GM21717 (cell line): ENCODE measurements at regions not wholly inside any gene's neighbourhood (a gene's known extent, or its start where the extent isn't known, plus 50 kb on each side); places are given as distances from the start of the nearest gene placed in this dataset.

Source experiments
- ATAC-seq: cut with Tn5 transposase; IDR thresholded peaks from one replicate; pipeline ENCODE4 v1.9.1; 2021; ENCODE audit warnings: mild to moderate bottlenecking, moderate library complexity; ENCODE audit not compliant: unreplicated experiment

DNA sequence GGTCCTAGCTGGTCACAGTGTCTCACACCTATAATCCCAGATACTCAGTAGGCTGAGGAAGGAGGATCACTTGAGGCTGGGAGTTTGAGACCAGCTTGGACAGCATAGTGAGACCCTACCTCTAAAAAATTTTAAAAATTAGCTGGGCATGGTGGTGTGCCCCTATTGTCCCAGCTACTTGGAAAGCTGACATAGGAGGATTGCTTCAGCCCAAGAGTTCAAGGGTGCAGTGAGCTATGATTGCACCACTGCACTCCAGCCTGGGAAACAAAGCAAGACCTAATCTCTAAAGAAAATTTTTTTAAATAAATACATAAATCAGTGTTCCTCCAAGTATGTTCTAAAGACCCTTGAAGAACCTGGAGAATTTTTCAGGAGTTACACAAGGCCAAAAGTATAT lies 50.6 kb upstream of the GNAO1 start:
- no peak for ATAC-seq

DNA sequence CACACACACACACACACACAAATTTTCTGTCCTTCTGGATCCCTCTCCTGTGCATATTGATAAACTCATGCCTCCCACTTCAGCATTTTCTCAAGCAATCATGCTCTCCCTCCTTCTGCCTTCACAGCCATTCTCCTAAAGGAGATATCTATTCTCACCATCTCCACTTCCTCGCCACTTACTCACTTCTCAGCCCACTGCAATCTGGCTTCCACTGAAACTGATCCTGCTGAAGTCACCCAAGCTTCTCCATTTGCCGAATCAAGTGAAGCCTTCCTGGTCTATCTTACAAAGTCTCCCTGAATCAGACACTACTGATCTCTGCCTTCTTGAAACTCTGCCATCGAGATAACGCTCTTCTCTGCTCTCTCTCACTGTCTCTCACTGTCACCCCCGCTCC lies 54.0 kb upstream of the GNAO1 start:
- ATAC-seq = no peak

DNA sequence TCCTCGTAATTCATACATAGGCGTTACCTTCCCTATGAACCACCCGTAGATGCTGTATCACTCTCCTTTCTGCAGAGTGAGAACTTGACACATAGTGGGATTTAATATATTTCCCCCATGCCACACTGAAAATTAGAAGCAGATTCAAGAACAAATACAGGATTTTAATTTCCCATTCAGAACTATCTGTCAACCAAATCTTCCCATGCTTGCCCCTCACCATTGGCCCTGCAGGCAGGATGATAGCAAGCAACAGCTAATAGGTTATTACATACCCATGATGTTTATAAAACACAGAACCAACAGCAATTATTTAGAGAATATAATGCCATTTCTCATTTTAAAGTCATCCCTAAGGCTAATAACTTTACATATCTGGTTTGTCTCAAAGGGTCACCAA lies 55.0 kb upstream of the GNAO1 start:
- ATAC-seq = no peak

DNA sequence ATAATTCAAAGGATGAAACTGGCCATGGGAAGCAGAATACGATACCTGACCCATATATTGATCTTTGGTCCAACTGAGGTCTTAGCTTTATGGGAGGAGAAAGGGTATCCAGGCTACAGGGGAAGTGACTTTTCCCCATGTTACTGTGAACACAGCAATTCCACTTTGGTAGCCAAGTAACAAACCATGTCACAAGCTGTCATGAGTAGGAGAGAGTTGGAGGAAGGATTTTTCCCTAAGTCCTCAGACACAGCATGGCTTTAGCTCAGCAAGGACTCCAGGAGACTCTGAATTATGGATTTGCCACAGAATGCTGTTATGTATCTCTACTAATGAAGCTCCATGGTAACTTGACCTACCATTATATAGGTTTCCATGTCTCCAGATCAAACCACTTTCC lies 56.5 kb upstream of the GNAO1 start:
- ATAC-seq = no peak

DNA sequence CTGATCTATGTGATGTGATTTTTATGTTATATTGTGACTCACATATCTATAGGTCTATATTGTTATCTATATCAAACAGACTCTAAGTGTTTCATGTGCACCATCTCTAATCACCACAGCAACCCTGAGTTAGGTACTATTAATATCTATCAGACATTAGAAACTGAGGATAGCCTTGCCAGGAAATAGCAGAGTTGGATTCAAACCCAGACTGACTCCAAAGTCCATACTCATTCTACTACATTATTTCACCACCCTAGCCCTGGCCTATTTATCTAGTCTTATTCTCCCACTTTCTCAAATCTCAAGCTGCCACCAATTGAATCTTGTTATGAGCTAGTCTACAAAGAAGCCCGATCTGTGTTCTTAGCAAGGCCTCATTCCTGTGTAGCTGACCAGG lies 65.4 kb upstream of the GNAO1 start:
- no peak for ATAC-seq

DNA sequence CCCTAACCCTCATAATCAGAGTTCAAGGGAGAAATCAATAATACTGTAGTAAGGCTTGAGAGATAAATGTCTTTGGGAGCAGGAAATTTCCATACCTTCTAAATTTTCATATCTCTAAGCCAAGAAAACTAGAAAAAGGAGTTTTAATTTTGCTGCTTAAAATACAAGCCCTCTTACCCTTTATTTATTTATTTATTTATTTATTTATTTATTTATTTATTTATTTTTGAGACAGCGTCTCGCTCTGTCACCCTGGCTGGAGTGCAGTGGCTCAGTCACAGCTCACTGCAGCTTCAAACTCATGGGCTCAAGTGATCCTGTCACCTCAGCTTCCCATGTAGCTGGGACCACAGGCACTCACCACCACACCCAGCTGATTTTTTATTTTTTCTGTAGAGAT lies 69.0 kb upstream of the GNAO1 start:
- ATAC-seq = no peak

DNA sequence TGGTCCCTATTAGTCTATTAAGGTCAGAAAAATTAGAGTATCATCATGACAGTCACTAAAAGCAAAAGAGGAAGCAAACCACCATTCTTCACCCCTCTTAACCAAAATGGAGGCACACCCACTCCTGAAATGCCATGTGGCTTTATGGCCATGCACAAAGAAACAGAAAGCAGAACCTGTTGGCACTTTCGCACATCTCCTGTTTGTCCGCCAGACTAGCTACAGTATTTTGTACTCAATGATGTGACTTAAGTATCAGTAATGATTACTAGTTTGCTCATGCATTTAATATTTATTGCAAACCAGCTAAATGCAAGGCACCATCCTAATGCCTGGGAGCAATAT lies 70.2 kb upstream of the GNAO1 start:
- ATAC-seq = no peak

DNA sequence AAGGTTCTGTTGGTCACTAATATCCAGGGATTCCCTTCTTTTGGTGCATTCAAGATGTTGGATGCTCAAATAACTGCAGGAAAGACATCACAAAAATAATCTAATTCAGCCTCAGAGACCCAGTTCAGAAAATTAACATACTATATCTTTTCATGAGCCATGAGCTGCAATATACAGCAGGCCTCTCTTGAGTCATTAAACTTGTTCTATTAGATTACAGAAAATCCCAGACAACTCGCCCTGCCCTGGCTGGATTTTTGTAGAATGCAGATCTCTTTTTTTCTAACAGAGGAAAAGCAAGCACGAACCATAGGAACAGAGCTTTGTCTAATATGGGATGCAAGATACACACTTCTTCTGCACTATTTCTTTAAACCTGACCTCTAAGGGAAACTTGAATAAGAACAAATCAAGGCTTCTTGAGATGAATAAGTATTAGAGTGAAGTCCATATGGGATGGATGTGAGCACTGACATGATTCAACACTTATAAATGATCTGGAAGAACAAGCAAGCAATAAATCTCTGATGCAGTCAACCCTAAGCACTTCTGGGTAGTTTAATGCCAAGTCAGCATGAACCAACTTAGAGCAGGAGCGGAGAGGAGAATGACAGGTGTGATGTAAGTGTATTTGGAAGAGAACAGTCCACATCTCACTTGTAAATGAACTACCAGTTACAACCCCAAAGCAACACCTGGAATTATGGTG lies 70.7 kb upstream of the GNAO1 start:
- ATAC-seq = no peak

DNA sequence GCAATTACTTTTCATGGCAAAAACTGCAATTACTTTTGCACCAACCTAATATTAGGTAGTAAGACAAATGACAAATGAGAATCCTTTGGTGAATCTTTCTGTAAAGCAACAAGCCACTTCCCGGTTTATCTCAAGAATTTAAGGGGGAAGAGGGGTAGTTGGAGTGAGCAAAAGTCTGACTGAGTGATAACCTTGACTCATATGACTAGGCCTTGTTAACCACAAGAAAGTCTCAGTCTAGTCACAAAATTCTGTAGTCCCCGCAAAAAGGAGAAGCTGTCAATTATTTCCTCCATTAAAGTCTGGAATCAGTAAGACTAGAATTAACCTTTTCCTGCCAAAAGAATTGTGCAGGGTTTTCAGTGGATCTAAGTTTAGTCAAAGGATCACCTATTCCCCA lies 72.2 kb upstream of the GNAO1 start:
- ATAC-seq = no peak

DNA sequence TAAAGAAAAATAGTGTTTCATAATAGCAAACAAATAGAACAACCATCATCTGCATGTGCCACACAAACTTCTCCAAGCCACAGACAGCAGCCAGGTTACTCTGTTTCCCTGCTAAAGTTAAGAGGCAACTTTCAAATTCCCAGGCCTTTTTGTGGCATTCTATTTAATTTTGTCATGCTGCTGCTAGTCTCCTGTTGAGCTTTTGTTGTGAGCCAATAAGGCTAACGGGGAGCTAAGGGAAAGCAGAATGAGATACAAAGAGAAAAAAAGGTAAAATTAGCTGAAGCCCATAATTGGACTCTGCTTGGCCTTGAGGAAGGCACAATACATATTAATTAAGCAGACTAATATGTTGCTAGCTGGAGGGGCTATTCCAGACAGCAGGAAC lies 74.7 kb upstream of the GNAO1 start:
- no peak for ATAC-seq

DNA sequence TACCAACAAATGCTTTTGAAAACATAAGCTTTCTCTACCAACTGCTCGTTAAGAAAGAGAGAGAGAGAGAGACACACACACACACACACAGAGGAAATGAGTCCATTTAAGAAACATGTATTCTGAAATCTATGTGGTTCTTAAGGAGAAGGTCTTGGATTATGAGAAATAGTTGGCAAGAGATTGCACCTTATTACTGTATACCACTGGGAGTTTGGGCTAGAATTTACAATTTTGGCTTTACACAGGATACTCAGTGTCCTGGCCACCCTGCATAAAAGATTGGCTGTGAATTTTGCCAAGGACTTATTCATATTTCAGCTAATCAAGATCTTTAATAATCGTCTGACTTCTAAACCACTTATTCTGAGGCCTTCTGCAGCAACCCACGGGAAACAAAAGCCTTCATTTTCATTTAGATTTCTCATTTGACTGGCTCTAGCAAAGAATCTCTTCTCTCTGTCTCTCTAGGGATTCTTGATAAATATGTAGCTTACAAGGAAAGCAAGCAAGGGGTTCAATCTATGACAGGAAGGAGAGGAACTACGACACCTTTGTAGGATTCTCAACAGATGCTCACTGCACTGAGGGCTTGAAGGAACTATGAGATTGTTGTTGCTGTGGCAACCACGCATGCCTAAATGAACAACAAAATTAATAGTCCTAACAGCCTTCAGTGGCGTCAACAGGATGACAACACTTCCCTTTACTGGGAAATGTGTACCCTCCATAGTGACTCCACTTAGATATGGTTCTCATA lies 75.3 kb upstream of the GNAO1 start:
- ATAC-seq = no peak

DNA sequence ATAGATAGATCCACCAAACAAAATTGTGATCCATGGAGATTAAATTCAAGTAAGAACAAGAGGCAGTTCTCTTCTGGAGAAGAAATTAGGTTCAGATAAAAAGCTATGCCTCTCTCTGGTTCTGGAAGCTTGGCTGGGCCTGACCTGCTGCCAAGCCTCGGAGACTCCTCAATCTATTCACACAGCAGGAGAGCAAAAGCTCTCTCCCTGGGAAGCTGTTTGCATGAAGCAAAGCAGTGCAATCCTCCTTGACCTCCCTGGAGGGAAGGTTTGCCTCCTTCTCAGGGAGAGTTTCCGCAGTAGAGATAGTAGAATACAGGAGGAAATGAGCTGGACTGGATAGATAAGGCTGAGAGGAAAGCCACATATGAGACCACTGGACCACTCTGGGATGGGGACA lies 78.1 kb upstream of the GNAO1 start:
- no peak for ATAC-seq

DNA sequence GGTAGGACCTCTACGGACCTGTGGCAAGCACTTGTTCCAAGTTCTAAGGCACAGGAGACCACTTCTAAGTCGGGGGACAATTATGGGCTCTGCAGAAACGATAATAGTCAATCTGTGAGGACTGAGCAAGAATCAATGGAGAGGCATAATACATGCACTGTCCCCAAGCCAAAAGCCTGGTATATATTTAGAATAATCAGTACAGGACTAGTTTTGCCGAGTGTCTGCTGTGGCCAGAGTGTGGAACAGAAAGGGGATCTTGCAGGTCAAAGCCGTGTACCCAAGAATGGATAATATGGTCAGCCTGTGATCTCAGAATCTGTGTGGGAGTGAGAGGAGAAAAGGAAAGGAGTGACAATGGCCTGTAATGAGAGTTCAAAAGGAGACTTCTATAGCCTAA lies 80.2 kb upstream of the GNAO1 start:
- no peak for ATAC-seq

DNA sequence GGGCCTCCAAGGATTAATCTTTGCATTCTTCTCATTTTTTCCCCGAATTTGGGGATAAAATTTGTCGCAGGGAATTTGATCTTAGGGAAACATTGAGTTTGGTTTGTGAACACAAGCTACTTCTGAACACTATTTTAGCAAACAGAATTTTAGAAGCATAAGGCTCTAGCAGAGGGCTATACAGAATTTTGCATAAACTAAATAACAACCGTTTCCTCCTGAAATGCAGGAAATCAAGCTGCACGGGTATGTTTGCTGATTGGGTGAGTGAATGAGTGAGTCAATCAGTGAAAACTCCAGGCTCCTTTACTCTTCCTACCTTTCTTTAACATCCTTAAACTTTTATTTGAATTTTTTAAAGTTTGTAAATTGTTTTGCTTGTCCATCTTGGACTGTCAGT lies 81.3 kb upstream of the GNAO1 start:
- ATAC-seq = no peak

DNA sequence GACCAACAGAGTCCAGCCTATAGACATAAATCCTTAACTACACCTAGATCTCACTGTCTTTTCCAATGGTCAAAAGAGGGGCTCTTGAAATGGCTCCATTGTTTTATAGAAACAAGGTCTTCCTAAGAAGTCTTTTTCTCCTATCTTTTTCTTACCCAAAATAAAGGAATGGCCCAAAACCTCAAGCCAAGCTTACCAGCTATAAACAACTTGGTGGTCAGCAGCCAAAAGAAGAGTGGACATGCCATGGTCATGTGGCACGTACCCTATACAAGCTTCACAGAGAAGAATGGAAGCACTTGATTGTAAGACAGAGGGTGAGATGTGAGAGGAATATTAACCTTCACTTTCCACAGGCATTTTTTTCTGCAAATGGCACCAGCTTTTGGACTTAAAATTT lies 82.1 kb upstream of the GNAO1 start:
- no peak for ATAC-seq

DNA sequence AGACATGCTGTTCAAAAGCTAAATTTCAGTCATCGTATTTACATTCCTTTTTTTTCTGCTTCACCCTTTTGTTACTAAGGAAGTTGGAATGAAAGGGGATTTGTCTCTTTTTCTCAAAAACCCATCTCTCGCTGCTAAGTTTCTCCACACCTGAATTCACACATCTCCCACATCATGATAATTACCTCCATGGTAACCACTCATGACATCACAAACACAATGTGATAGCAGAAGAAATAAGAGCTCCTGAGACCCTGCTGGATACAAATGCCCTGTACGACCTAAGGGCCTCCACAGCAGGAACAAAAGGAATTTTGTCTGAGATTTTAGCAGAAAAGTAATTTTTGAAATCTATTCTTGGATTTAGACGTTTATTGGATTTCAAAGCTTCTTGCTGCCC lies 82.6 kb upstream of the GNAO1 start:
- ATAC-seq = no peak

DNA sequence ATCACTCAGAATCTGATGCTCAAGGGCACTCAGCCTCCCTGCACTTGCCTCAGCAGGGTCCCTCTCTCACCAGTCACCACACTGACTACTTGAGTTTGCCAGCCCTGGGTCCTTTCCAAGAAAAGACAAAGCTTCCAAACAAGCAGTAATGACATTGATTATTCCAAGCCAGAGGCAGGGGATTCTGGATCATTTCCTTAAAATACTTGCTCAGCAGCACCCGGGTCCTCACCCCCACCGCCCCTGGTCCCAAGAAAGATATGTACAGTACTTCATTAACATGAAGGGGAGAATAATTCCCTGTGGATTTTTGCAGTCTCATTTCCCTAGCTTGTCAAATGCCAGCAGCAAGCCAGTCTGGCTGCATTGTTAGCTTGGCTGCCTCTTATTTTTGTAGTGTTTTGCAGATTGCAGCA lies 83.2 kb upstream of the GNAO1 start:
- no peak for ATAC-seq

DNA sequence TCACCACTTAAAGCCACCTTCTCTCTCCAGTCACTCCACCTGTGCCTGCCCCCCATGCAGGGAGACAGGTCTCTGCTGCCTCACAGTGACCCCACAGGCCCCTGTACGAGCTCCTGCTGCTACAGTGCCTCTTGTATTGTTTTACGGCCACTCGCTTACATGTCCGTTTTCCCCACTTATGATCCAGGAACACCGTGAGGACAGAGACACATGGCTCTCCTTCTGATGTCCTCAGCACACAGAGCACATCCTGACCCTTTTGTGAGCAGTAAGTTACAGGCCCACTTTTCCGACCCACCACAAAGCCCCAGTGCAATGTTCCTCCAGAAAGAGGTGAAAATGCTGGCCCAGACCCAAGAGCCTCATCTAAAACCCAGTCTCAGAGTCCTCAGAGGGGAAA lies 84.8 kb upstream of the GNAO1 start:
- no peak for ATAC-seq

DNA sequence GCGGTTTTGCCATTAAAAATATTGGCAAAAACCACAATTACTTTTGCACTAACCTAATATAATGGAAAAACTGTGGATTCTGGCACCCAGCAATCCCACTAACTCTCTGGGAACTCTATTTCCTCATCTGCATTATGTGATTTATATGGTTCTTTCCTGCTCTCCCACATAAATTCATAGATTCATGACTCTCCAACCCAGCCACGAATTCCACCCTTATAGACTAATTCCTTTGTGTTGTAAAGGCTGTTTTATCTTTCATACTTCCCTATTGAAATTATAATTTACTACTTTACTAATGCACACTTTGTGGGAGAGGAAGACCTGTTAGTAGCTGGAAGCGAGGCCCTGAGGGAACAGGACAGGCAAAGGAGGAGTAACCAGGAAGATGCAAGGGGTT lies 88.4 kb upstream of the GNAO1 start:
- no peak for ATAC-seq

DNA sequence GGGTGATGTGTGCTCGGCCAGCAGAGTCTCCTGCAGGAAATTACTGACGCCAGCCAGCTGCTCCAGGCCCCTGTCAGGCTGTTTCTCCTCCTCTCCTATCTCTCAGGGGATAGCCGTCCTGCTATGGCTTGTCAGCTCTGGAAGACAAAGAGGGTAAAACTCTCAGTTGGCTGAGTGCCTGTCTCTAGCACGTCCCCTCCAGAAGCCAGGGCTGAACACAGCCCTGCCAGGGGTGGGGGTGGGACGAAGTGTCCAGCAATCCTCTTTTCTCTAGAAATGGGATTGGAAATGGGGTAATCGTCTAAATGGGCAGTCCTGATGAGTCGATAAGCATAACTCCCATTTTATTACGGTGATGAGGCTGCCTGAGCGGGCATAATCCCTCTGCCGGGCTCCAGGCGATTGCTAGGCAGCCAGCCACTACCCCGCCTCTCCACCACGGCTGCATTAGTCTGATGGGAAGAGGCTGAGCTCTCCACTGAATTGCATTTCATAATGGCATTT lies 89.1 kb upstream of the GNAO1 start:
- no peak for ATAC-seq

DNA sequence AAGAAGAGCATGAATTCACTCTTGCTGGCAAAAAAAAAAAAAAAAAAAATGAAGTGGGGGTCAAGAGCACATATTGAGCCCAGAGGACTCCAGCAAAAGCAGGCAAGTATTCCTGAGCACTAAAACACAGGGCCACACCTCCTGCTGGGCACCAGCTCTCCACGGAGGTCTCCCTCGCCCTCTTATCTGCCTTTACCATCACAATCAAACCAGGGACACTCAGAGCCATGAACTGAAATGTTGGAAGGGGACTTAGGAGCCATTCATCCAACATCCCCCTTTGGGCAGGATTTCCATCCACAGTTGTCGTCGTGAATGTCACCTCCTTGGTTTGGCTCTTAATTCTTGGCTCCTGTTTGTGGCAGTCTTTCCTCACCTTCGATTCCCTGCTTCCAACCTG lies 89.8 kb upstream of the GNAO1 start:
- ATAC-seq = no peak

DNA sequence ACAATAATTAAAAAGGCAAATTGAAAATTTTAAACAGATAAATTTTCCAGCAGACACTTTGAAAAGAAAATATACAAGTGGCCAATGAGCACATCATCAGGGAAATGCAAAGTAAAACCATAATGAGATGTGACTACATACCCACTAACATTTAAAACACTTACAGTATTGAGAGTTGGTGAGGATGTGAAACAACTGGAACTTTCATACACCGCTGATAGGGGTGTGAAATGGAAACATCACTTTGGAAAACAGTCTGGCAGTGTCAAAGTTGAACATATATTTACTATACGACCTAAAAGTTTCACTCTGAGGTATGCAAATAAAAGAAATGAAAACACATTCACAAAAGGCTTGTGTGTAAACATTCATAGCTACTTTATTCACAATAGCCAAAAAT lies 94.0 kb upstream of the GNAO1 start:
- ATAC-seq = no peak

DNA sequence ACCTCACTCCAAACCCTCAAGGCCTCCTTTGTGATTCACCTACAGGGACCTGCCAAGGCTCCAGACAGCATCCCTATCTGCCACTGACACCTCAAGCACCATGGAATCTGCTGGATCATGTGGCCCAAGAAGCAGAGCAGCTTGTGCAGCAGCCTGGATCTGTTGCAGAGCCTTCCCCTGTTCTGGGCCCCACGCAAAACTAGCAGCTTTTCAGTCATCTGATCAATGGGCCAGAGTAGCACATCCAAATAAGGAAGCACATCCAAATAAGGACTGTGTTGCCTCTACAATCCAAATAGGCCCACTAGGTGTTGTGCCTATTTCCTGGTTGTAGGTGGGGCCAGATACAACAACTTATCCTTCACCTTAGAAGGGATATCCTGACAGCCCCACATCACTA lies 97.1 kb upstream of the GNAO1 start:
- no peak for ATAC-seq
